B cell (primary cell): ENCODE measurements at regions not wholly inside any gene's neighbourhood (a gene's known extent, or its start where the extent isn't known, plus 50 kb on each side); places are given as distances from the start of the nearest gene placed in this dataset.

Experiments
- EZH2 ChIP-seq: IDR thresholded peaks from 2 replicates; pipeline ENCODE4 v1.6.1; 2012; ENCODE audit warnings: borderline replicate concordance, low read depth, mild to moderate bottlenecking, moderate library complexity, low read length; ENCODE audit not compliant: insufficient read depth, poor library complexity, severe bottlenecking
- TF ChIP-seq, protein P1 (sequence below): fragments of 200-600 bp; IDR thresholded peaks from one replicate; pipeline ENCODE4 v1.8.0; 2022; ENCODE audit warnings: antibody characterized with exemption, mild to moderate bottlenecking

DNA sequence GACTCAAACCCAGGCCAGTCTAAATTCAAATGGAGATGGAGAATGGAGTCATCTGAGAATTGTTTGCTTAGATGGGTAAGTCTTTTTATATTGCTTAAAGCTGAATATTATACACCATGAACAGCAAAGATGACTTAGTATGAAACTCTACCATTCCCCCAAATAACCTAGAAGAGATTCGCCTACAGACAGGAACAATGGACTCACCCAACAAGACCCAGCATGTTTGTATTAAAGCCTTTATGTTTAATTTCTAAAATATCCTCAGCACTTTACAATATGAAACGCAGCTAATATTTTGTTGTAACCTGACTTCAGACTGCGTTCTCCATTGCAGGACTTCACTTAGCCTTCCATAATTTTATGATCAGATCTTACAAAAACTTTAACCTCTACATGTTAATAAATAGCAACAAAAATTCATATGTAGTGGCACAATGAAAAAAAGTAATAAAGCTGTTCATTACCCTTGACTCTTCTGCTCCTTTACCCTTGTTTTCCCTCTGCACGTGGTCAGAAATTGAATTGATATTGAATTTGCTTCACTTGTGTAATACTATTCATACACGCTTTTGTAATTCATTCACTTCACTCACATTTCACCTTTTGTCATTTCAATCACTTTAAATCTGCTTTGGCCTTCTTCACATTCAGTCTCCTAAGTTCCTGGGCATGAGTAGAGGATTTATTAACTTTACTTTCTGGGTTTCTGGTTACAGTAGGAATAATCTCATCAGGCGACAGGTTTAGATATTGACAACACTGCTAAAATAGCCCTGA is 177.3 kb upstream of the PTBP2 start:
- TF ChIP-seq, protein P1, sequence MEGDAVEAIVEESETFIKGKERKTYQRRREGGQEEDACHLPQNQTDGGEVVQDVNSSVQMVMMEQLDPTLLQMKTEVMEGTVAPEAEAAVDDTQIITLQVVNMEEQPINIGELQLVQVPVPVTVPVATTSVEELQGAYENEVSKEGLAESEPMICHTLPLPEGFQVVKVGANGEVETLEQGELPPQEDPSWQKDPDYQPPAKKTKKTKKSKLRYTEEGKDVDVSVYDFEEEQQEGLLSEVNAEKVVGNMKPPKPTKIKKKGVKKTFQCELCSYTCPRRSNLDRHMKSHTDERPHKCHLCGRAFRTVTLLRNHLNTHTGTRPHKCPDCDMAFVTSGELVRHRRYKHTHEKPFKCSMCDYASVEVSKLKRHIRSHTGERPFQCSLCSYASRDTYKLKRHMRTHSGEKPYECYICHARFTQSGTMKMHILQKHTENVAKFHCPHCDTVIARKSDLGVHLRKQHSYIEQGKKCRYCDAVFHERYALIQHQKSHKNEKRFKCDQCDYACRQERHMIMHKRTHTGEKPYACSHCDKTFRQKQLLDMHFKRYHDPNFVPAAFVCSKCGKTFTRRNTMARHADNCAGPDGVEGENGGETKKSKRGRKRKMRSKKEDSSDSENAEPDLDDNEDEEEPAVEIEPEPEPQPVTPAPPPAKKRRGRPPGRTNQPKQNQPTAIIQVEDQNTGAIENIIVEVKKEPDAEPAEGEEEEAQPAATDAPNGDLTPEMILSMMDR: no peak
- TF ChIP-seq EZH2: no peak
